ENCODE measurements at regions not wholly inside any gene's neighbourhood (a gene's known extent, or its start where the extent isn't known, plus 50 kb on each side); places are given as distances from the start of the nearest gene placed in this dataset.

- TF ChIP-seq POLR2A (IDR thresholded peaks at IDR 0.05; ENCODE audit: low read depth, low read length) (no peak), TAF1 (IDR thresholded peaks at IDR 0.05; ENCODE audit: borderline replicate concordance, low read depth, low read length) (no peak)
Measured at GRCh38 chr2:61604433-61604832, 66.3 kb upstream of the XPO1 start.
